ENCODE measurements at regions not wholly inside any gene's neighbourhood (a gene's known extent, or its start where the extent isn't known, plus 50 kb on each side); places are given as distances from the start of the nearest gene placed in this dataset.

GRCh38 chr6:9315966-9316650 lies 880.8 kb upstream of the SLC35B3 start:
- FAIRE-seq (no peak), DNase-seq (ENCODE audit: low read depth) (no peak)
- Histone ChIP-seq H3K9ac (ENCODE audit: low read length) (no peak overlapping the region), H3K27ac (ENCODE audit: low read depth, low read length) (no peak overlapping the region), H3K9me3 (ENCODE audit: insufficient read depth, low read depth, low read length) (no peaks in the 10 kb centered on the region), H3K27me3 (ENCODE audit: insufficient read depth, low read length) (no peaks in the 10 kb centered on the region), H4K20me1 (ENCODE audit: insufficient read depth, low read length) (no peaks in the 10 kb centered on the region), H3K79me2 (ENCODE audit: insufficient read depth, low read length) (no peaks in the 10 kb centered on the region), H3K36me3 (ENCODE audit: insufficient read depth, low read length) (no peaks in the 10 kb centered on the region), H3K4me3 (ENCODE audit: insufficient read depth, low read depth, low read length) (no peak overlapping the region), H3K4me1 (ENCODE audit: insufficient read depth, low read length) (no peaks in the 10 kb centered on the region), H3K4me2 (ENCODE audit: low read length) (no peak overlapping the region), H2AFZ (ENCODE audit: low read depth, low read length) (no peak overlapping the region)
- no peaks in the 10 kb centered on the region for H3K4me1 Mint-ChIP-seq (ENCODE audit: low read depth, unreplicated experiment)
- H3K36me3 Mint-ChIP-seq (ENCODE audit: low read depth, unreplicated experiment): no peaks in the 10 kb centered on the region
- no peaks in the 10 kb centered on the region for H3K27me3 Mint-ChIP-seq (ENCODE audit: low read depth, unreplicated experiment)
- no peak overlapping the region for H3K27ac Mint-ChIP-seq (ENCODE audit: unreplicated experiment)
- no peaks in the 10 kb centered on the region for H3K9me3 Mint-ChIP-seq (ENCODE audit: unreplicated experiment)
- no peak overlapping the region for H3K4me3 Mint-ChIP-seq (ENCODE audit: unreplicated experiment)
- TF ChIP-seq EZH2 (IDR thresholded peaks at IDR 0.05; ENCODE audit: insufficient read depth, low read length) (no peak), CTCF (IDR thresholded peaks at IDR 0.05; ENCODE audit: insufficient read depth, low read depth, low read length) (no peak)

- no peaks in the 10 kb centered on the region for H3K4me1 Mint-ChIP-seq (ENCODE audit: low read depth, unreplicated experiment)
- H3K9me3 Mint-ChIP-seq (ENCODE audit: unreplicated experiment): no peaks in the 10 kb centered on the region
- Histone ChIP-seq H3K79me2 (ENCODE audit: insufficient read depth, low read length) (no peaks in the 10 kb centered on the region), H3K36me3 (ENCODE audit: insufficient read depth, low read length) (no peaks in the 10 kb centered on the region), H3K27ac (ENCODE audit: low read depth, low read length) (no peak overlapping the region), H3K27me3 (ENCODE audit: insufficient read depth, low read length) (no peaks in the 10 kb centered on the region), H3K4me1 (ENCODE audit: insufficient read depth, low read length) (no peaks in the 10 kb centered on the region), H3K9me3 (ENCODE audit: insufficient read depth, low read depth, low read length) (no peaks in the 10 kb centered on the region), H3K4me2 (ENCODE audit: low read length) (no peak overlapping the region), H4K20me1 (ENCODE audit: insufficient read depth, low read length) (no peaks in the 10 kb centered on the region), H3K4me3 (ENCODE audit: insufficient read depth, low read depth, low read length) (no peak overlapping the region), H2AFZ (ENCODE audit: low read depth, low read length) (no peak overlapping the region), H3K9ac (ENCODE audit: low read length) (no peak overlapping the region)
- H3K36me3 Mint-ChIP-seq (ENCODE audit: low read depth, unreplicated experiment): no peaks in the 10 kb centered on the region
- no peak for FAIRE-seq
- H3K27ac Mint-ChIP-seq (ENCODE audit: unreplicated experiment): no peak overlapping the region
- H3K4me3 Mint-ChIP-seq (ENCODE audit: unreplicated experiment): no peak overlapping the region
- TF ChIP-seq CTCF (IDR thresholded peaks at IDR 0.05; ENCODE audit: insufficient read depth, low read depth, low read length): no peak
- H3K27me3 Mint-ChIP-seq (ENCODE audit: low read depth, unreplicated experiment): no peaks in the 10 kb centered on the region
- DNase-seq (ENCODE audit: low read depth): no peak
Observed at GRCh38 chr6:9308284-9308683, 872.9 kb upstream of the SLC35B3 start.

GRCh38 chr6:9307786-9308185 lies 872.4 kb upstream of the SLC35B3 start:
- no peaks in the 10 kb centered on the region for H3K9me3 ChIP-seq (ENCODE audit: insufficient read depth, low read depth, low read length)
- no peak overlapping the region for H3K9ac ChIP-seq (ENCODE audit: low read length)
- no peak overlapping the region for H2AFZ ChIP-seq (ENCODE audit: low read depth, low read length)
- TF ChIP-seq EZH2 (IDR thresholded peaks at IDR 0.05; ENCODE audit: insufficient read depth, low read length): no peak
- TF ChIP-seq CTCF (IDR thresholded peaks at IDR 0.05; ENCODE audit: insufficient read depth, low read depth, low read length): no peak
- Mint-ChIP-seq H3K27ac (ENCODE audit: unreplicated experiment) (no peak overlapping the region), H3K4me1 (ENCODE audit: low read depth, unreplicated experiment) (no peaks in the 10 kb centered on the region), H3K9me3 (ENCODE audit: unreplicated experiment) (no peaks in the 10 kb centered on the region), H3K4me3 (ENCODE audit: unreplicated experiment) (no peak overlapping the region), H3K27me3 (ENCODE audit: low read depth, unreplicated experiment) (no peaks in the 10 kb centered on the region), H3K36me3 (ENCODE audit: low read depth, unreplicated experiment) (no peaks in the 10 kb centered on the region)
- no peak overlapping the region for H3K4me3 ChIP-seq (ENCODE audit: insufficient read depth, low read depth, low read length)
- H3K79me2 ChIP-seq (ENCODE audit: insufficient read depth, low read length): no peaks in the 10 kb centered on the region
- no peaks in the 10 kb centered on the region for H3K36me3 ChIP-seq (ENCODE audit: insufficient read depth, low read length)
- no peak for FAIRE-seq
- no peaks in the 10 kb centered on the region for H3K27me3 ChIP-seq (ENCODE audit: insufficient read depth, low read length)
- no peaks in the 10 kb centered on the region for H4K20me1 ChIP-seq (ENCODE audit: insufficient read depth, low read length)
- no peak overlapping the region for H3K4me2 ChIP-seq (ENCODE audit: low read length)
- no peak overlapping the region for H3K27ac ChIP-seq (ENCODE audit: low read depth, low read length)
- no peaks in the 10 kb centered on the region for H3K4me1 ChIP-seq (ENCODE audit: insufficient read depth, low read length)
- no peak for DNase-seq (ENCODE audit: low read depth)
